HG03103 (cell line): ENCODE measurements at regions not wholly inside any gene's neighbourhood (a gene's known extent, or its start where the extent isn't known, plus 50 kb on each side); places are given as distances from the start of the nearest gene placed in this dataset.

Experiments used
- ATAC-seq: cut with Tn5 transposase; IDR thresholded peaks from one replicate; pipeline ENCODE4 v1.9.1; 2021; ENCODE audit warnings: low read depth; ENCODE audit not compliant: unreplicated experiment

DNA sequence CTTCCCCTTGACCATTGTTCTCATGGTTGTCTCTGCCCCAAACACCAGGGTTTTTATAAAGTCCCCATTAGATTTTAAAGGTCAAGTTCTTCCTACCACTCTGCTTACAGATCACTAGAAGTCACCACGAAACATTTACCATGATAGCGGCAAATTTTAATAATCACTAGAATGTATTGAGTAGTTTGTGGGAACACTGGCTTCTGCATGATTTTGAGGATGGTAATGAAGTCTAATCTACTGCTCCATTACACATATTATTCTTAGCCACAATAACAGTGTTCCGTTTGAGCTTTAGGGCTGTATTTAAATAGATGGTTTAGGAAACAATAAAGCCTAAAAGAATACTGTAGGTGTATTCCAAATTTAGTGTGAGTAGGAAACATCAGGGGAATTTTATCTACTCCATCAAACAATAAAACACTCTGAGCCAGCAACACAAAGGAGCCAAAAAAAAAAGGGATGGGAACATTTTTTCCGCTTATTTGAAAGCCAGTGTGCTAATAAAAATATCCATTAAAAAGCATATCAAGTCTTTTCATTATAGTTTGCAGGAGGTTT is 49.7 kb downstream of the KLF12 start:
- no peak for ATAC-seq

DNA sequence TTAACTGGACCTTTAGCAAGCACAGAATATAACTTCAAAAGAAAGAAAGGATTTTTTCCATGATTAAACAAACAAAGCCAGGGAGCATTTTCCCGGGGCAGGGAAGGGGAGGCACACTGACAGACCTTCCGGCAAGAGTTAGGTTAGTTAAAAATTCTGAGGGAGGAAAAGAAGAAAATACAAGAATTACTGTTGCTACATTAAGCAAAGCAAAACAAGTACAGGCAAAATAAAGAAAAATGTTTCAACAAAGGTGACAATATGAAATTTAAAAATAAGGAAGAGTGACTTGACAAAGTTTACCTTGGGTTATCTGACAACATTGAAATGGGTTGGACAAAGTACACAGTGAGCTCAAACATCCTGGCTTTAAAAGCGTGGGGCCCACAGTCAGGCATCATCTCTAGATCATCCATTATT is 51.5 kb downstream of the KLF12 start:
- no peak for ATAC-seq

DNA sequence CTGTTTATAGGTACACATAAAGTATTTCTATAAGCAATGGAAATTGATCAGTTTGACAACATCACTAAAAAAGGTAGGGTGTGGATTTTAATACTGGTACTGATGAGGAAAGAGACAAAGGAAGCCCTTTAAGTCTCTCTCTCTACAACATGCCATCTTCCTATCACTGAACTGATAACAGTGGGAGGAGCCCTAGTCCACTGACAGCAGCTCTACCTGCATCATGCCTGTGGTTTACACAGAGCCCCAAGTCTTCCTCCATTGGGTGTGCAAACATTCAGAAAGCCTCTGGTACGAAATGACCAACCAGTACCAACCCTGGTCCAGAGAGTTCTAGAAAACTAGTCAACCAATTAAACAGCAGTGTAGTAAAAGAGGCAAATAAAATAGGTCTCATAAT is 53.4 kb downstream of the KLF12 start:
- ATAC-seq, result no peak

DNA sequence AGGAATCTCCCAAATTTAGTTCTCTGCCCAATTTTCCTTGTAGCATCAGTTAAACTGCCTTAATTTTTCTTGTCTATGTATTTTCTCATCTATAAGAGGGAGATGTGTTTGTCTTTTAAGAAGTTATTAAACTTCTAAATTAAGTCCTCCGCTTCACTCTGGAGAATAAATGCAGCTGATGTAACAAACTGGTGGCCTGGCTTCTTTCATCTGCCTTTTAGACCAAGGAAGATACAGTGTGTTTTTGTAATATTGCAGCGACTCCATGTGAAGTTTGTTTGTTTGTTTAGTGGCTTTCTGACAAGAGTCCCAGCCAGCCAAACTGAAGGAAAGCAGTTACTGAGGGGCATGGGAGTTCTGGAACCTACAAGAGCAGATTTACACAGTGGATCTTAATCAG is 56.4 kb downstream of the KLF12 start:
- no peak for ATAC-seq

DNA sequence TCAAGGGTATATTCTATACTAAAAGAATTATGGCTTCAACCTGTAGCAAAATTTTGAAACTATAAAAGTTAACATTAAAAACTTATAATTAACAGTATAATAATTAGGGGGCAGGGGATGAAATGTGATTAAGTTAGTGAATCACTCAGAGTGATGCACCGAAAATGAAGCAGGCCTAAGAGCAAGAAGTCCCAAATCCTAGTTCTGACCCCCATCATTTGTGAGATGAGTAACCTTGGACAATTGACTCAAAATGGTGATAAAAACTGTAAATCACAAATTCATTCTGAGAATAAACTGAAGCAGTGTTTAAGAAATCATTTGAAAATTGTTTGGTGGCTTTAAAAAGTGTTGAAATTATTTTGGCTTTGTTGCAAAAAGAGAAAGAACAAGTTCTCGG is 56.8 kb downstream of the KLF12 start:
- ATAC-seq, result no peak

DNA sequence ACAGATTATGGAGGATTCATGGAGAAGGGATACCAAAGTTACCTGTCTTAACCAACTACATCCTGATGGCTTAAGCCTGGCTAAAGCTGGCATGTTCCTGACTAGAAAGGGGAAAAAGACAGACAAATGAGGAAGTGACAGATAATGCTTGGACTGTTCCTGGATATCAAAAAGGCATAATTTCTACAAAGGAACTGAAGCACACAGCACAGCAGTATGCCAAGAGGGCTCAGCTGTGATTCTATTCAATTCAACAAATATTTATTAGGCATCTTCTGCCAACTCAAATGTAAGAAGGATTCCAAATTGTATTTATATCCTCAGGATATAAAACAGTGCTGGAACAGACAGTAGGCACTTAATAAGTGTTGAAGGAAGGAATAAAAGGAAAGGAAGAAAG is 59.5 kb downstream of the KLF12 start:
- no peak for ATAC-seq

DNA sequence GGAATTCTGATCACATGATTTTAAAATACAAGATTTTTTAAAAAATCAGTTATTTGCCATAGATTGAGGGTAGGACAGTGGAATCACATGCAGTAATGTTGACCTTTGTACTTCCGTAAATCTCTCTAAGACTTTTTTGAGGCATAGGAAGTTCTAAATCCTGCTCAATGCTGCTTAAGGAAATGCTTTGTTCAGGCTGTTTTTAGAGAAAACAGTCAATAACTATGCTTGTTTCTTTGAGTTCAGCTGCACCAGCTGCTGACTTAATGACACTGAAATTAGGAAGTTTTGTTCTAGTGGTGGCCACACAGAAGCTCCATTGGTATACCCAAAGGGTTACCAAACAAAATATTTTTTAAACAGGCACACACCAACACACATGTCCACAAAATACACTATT is 60.9 kb downstream of the KLF12 start:
- no peak for ATAC-seq

DNA sequence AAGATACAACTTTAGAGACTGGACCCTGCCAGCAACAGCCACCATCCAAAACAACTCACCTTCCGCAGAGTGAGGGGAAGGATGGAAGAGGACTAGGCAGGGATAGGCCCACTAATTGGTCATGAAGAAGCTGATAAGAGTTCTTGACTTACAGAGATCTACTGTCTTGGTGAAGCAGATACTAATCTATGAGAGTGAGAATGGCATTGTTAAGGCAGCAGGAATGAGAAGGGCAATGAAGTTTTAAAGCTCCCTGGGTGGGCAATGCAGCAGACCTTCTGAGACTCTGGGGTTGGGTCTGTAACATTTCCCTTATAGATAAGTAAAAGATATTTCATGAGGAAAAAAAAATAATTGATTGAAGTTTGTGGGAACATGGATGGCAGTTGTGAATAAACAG is 63.7 kb downstream of the KLF12 start:
- ATAC-seq, result no peak

DNA sequence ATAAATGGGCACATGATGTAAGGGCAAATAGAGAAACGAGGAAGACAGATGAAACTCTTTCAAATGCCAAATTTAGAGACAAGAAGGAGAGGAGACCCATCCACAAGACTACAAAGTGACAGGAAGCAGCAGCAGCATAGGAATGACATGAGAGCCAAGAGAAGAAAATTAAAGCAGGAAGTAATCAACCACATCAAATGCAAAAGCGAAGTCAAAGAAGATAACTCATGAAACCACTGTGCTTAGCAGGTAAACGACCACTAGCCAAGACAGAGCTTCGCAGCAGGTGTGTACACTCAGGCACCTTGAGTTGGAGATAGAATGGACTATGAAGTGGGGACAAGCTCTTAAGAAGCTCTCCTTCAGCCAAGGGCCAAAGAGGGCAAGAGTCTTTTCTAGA is 64.1 kb downstream of the KLF12 start:
- peak; percentile 65 for ATAC-seq

DNA sequence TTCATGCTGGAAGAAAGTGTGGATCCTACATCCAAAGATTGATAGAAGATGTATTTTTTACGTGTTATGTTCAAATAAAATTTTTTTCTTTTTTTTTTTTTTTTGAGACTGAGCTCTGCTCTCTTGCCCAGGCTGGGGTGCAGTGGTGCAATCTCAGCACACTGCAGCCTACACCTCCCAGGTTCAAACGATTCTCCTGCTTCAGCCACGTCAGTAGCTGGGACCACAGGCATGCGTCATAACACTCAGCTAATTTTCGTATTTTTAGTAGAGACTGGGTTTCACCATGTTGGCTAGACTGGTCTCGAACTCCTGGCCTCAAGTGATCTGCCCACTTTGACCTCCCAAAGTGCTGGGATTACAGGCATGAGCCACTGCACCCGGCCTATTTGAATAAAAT is 65.7 kb downstream of the KLF12 start:
- ATAC-seq, result no peak

DNA sequence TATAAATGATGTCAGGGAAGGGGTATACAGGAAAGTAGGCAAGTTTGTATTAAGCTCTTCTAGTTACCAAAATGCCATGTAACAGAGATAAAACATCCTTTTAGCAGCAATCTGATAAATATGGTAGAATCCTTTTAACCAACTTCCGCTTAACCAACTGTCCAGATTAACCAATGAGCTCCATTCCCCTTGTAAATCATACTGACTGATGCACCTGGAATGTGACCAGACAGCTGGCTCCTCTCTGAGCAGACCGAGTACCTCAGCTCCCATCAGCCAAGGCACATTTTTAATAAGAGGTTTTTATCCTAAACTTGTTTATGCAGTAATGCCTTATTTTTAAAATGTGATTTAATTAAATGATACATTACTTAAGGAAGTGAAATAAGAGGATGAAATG is 66.4 kb downstream of the KLF12 start:
- ATAC-seq, result no peak

DNA sequence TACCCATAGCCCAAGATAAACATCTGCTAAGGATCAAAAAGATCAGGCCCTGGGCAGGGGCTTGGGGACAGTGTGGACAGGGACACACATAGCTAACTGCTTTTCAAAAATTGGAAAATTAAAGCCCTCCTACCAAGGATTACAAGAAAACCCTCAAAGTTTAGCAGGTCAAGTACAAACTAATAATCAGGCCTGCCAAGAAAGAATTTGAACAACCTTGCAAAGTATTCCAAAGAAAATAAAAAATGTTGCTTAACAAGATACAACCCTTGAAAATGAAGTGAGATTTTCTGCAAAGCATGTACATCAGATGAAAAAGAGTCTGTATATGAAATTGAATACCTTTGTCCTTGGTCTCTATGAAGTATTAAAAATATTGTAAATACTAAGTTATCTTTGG is 67.3 kb downstream of the KLF12 start:
- ATAC-seq, result no peak

DNA sequence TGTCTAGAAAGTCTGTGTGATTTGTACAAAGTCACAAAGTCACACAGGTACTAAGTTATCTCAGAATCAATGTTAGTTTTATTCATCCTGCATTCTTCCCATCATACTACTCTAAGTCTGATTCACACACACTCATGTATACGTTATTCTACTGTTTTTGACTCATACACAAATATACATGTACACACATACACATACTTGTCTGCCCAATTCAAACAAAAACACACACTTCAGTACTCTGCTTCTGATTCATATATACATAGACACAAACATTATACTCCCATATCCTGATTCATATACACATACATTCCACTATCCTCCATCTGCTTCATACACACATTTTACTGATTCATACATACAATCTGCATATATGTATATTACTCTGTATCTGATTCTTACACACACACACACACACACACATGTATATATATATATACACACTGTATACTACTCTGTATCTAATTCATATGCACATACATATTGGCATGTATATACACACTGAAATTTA is 69.3 kb downstream of the KLF12 start:
- ATAC-seq, result no peak

DNA sequence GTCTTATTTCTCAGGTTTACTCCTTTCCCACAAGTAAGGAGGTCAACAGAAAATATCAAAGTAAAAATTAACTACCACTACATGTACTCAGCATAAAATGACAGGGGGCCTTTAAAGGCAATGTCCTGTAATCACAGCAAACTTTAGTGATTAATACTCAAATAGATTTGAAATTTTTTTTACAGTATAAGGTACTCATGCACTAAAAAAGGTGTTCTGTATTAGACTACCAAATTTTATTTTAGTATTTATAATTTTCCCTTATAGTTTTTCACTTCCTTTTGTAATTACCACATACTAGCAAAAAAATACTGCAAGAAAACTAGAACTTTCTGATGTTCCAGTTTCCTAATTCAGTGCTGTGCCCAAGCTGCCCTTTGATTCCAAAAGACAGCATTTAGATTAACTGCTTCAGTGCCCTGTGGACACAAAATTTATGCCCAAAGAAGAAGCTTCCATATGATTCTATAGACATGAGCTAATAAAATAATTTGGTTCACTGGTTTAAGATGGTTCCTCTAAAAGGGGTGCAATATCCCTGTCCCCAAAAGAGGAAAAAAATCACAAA is 70.6 kb downstream of the KLF12 start:
- no peak for ATAC-seq

DNA sequence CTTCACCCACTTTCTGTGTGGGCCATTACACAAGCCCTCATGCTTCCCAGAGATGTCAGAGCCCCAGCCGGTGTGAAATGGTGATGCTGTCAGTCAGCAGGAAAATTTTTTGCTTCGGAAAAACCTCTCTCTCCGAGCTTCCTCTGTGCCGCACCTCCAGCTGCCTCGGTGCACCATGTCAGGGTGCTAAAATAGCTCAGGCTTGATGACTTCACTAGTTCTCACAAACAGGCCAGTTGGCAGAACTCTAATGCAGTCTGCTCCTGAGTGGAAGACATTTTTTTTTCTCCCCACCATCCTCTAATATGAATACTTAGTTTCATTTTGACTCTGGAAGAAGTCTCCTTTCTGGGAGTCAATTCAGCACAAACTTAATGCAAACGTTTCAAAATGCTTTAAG is 71.3 kb downstream of the KLF12 start:
- ATAC-seq, result peak; percentile 83

DNA sequence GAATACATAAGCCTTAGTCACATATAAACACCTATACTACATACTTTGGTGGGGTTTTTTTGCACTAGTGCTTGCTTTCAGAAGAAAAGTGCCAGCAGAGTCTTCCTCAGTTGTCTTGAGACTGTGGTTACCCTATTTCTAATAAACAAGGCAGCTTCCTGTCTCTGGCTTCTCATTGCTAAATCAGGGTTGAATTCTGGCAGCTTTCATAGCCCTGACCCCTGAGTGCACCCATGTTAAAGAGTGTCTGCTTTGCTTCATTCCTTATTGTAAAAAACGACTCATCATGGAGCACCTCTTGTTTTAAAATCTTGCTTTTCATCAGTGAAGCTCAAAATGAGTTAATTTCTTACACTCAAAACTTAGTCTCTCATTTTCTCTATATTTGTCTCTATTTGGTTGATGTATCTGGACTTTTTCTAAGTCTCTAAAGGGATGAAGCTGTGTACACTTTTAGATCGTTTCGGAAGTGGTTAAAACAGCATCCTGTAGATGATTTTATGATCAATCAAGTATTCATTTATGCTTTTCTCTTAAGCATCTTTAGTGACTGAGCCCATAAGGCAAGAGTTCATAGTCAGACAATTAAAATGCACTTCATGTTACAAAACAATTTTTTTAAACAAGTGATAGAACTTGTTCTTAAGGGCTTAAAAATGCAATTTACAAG is 72.1 kb downstream of the KLF12 start:
- peak; percentile 65 for ATAC-seq

DNA sequence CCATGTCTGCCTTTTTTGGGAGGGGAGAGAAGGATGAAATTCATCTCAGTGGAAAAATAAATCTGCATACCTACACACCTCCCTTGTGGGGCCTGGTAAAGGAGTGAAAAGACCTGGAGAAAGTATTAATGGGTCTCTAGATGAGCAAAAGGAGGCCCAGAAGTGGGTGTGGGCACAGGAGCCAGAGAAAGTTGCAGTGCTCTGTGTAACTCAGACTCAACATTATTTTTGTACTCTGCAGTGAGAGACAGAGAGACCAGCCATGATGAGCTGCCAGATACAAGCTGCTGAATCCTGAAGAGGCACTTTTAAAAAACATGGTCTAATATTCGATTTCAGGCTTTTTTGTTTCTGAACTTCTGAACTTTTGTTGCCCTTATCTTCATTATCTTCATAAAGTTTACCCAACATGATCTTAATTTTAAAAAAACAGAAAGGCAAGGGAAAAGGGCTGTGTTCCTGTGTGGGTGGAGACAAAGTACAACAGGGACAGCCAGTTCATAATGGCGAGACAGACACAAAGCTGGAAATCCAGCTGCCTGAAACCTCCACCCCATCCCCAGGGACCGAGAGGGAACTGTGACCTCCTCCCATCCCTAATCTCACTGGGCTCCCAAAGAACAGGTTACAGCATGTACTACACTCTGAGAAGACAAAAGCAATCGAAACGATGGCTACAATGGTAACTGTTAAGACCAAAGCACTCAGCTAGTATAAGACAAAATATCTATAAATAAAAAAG is 77.2 kb downstream of the KLF12 start:
- no peak for ATAC-seq

DNA sequence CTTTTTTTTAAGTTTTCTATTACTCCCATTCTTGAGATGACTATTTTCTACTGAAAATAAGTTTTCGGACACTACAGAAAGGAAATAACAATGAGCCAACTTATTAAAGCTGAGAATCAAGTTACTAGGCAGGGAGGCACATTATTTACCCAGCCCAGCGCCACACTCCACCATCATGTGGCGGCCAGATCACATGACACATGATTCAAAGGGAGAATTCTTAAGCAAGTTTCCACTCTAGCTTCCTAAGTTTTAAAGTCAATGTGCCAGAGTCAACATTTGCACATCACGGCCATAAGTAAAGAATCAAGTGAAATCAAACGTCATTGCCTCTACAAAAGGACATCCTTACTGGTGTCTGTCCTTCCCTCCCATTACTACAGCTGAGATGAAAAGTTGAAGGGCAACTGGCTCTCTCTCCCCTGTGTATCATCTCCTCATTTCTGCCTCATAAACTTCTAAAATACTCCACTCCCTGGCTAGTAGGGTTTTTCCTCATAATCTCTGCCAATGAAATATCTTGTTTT is 81.7 kb downstream of the KLF12 start:
- no peak for ATAC-seq

DNA sequence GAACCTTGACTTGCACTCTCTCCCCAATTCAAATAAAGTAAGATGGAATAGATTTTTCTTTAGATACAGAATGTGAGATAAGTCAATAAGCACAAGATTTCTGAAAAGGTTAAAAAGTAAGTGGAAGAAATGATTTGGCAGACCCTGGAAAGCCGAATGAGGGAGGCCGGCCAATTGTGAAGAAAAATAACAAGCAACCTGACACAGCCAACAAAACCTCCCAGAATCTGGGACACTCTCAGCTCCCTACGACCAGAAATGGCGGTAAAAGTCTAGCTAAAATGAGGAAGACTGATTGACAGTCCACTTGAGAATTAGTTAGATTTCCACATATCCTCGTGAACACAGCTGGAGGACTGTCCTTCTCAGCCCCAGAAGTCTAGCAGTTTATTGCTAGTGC is 85.4 kb downstream of the KLF12 start:
- no peak for ATAC-seq

DNA sequence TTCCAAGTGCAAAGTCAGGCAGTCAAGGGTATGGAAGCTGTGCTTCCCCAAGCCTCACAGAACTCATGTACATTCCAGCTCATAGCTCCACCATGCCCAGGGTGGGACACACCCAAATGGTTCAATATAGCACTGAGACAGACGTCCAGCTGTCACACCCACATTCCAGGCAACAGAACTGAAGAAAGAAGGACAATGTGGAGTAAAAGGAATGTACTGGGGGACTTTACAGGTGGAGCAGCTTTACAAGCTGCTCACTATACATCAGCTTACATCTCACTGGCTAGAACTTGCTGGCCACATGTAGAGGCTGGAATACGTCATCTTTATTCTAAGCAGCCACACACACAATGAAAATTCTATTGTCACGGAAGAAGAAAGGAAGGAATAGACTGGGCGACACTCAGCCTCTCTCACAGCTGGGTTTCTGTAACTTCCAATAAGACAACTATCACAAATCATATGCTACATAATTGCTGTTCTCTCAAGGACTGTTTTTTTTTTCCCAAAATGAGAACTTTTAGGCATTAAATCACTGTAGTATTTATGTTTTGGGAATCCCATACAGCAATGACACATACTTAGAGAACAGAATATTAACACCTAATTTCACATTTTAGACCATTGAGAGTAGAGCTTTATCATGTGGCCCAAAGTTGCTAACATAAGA is 86.1 kb downstream of the KLF12 start:
- no peak for ATAC-seq

DNA sequence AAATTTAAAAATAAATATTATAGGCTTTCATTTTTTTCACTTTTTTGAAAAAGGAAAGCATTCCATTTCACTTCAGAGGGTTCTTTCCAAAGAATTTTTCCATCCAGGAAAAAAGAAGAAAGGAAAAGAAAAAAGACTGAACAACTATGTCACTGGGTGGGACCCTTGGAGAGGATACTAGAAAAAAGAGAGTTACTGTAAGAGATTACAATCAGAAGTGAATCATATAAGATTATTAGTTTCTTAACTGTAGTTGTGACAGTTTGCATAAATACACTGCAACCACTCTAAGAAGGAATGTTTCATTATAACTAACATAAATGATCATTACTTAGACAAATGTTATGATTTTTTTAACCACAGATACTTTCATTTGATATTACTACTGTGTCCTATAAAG is 87.8 kb downstream of the KLF12 start:
- no peak for ATAC-seq
